Putamen (tissue), 1 donor: ENCODE measurements at regions not wholly inside any gene's neighbourhood (a gene's known extent, or its start where the extent isn't known, plus 50 kb on each side); places are given as distances from the start of the nearest gene placed in this dataset.
"Not testable (repeated sequence)": the region's sequence is repeated elsewhere in the genome, so short reads cannot be mapped to it uniquely, and the experiment has no call there.

Experiments
- DNase-seq: peaks from one replicate; pipeline ENCODE4 v3.0.0-alpha.2; 2016; ENCODE audit warnings: low spot score

DNA sequence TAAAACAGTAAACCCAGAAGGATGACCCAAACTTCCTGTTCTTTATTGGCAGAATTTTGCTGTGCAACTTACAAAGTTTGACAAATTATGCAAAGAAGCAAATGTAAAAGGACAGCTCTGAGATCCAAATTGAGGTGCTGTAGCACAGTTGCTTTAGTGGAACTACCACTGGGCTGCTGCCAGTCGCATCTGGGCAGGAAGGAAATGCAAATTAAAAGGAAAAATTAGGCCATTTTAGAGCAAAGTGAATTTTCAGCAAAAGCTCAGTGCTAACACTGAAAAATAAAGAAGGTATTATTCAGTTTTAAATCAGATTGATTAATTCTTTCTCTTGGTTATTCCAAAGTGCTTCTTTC is 104.5 kb downstream of the ZMAT3 start:
- DNase-seq: no peak

DNA sequence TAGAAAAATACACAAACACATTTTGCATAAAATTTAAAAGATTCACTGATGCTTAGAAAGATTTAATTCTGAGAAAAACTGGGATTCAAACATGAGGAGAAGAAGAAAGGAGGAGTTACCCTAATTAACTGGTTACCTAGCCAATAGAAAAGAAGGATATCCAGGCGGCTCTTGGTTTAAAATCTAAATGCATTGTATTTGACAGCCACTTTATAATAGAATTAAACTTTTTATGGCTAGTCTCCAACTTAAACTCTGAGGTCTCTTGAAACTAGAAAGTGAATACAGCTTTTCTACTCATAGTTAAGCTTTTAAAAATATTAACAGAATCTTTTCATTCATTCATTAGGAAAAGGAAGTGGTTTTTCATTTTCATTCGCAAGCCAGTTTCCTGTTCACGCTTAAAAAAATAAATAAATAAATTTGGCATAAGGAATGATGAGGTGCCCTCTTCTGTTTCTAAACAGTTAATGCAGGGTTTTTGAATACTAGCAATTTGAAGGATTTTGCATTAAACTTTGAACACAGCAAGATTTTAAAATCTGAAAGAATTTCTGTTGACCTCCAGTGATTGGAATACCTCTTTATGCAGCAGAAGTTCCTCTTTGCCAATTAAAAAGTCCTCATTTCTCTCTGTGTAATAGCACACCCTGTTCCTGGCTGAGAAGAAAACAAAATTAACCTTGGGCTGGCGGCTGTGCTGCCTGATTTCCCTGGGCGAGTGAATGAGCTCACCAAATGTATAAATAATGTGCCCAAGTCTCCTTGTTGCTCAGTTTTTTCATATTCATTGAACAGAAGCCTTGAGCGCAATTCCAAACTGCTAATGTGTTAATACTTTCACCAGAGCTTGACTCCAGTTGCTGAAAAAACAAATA is 105.1 kb downstream of the ZMAT3 start:
- DNase-seq: peak; percentile 63

GRCh38 chr3:178964551-178964950 is 107.1 kb downstream of the ZMAT3 start:
- DNase-seq: no peak

- DNase-seq: no peak
Measured at GRCh38 chr3:178960918-178961317, 110.7 kb downstream of the ZMAT3 start.

GRCh38 chr3:178960181-178960580 is 111.4 kb downstream of the ZMAT3 start:
- no peak for DNase-seq

- no peak for DNase-seq
Measured at GRCh38 chr3:178950676-178951075, 120.9 kb downstream of the ZMAT3 start.

DNA sequence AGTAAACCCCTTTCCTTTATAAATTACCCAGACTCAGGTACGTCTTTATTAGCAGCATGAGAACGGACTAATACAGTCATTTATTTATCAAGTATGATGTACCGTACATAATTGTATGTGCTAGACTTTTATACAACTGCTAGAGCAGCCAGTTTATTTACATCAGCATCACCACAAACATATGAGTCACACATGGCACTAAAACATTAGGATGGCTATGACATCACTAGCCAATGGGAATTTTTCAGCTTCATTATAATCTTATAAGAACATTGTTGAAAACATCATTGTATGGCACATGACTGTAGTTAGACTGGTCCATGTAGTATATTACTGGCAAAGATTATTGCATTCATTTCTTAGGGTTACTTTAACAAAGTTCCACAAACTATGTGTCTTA is 121.7 kb downstream of the ZMAT3 start:
- no peak for DNase-seq

DNA sequence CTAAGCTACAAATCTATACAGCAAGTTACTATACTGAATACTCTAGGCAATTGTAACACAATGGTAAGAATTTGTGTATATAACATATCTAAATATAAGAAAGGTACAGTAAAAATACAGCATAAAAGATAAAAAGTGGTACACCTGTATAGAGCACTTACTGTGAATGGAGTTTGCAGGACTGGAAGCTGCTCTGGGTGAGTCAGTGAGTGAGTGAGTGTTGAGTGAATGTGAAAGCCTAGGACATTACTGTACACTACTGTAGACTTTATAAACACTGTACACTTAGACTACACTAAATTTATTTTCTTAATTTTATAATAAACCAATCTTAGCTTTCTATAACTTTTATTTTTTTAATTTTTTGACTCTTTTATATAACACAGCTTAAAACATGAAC is 123.1 kb downstream of the ZMAT3 start:
- no peak for DNase-seq

DNA sequence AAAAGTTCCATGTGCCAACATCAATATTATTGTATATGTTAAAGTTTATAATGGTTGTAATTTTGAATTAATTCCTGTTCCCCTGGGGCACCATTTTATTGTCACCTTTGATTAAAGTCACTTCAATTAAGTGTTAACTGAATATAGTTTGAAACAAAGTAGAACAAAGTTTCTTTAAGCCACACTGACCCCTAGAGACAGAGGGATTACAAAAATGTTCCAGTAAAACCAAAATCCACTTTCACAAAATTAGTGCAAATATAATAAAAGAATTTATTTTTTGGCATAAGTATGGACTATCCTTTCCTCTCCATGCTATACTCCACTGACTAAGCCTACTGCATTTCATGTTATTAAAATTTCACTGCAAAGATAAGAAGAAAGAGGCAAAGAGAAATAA is 123.9 kb downstream of the ZMAT3 start:
- no peak for DNase-seq

DNA sequence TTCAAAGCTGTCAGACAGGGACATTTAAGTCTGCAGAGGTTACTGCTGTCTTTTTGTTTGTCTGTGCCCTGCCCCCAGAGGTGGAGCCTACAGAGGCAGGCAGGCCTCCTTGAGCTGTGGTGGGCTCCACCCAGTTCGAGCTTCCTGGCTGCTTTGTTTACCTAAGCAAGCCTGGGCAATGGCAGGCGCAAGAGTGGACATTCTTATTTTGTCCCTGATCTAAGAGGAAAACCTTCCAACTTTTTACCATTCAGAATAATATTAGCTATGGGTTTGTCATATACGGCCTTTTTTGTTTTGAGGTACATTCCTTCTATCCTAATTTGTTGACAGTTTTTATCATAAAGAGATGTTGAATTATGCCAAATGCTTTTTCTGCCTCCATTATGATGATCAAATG is 129.3 kb downstream of the ZMAT3 start:
- DNase-seq: not testable (repeated sequence)

DNA sequence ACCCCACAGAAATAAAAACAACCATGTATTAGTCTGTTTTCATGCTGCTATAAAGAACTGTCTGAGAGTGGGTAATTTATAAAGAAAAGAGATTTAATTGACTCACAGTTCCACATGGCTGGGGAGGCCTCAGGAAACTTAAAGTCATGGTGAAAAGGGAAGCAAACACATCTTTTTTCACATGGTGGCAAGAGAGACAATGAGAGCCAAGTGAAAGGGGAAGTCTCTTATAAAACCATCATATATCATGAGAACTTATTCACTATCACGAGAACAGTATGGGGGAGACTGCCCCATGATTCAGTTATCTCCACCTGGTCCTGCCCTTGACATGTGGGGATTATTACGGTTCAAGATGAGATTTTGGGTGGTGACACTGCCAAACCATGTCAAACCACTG is 141.5 kb downstream of the ZMAT3 start:
- DNase-seq: no peak

GRCh38 chr3:178916223-178916622 is 155.4 kb downstream of the ZMAT3 start:
- no peak for DNase-seq

- no peak for DNase-seq
Measured at GRCh38 chr3:178915365-178915764, 156.2 kb downstream of the ZMAT3 start.

DNA sequence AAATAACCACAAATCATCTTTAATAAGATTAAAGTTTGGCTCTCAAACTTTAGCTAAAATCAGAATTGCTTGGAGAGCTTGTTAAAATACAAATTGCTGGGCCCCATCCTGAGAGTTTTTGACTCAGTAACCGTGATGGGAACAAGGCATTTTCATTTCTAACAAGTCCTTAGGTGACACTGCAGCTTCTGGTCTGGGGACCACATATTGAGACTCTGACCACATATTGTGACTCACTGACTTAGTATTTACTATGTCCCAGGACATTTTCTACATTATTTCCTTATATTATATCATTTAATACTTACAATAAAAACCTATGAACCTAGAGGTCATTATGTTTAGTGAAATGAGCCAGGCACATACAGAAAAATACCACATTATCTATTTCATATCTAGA is 164.5 kb downstream of the ZMAT3 start:
- no peak for DNase-seq

GRCh38 chr3:178901204-178901603 is 170.4 kb downstream of the ZMAT3 start:
- no peak for DNase-seq

GRCh38 chr3:178900029-178900646 is 171.5 kb downstream of the ZMAT3 start:
- DNase-seq: no peak

DNA sequence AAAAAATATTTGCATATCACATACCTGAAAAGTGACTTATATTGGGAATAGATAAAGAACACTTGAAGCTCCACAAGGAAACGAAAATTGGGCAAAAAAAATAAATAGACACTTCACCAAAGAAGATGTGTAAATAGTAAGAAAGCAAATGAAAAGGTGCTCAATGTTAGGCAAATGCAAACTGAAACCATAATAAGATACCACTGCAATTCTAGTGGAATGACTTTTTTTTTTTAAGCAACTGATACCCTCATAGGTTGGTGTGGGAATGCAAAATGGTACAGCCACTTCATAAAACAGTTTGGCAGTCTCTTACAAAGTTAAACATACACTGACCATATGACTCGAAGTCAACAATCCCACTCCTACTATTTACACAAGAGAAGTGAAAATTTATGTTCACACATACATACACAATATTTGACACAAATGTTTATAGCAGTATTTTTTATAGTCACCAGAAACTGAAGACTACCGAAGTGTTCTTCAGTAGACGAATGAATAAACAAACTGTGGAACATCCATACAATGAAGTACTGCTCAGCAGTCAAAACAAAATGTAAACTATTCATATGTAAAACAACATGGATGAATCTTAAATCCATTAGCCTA is 176.3 kb downstream of the ZMAT3 start:
- no peak for DNase-seq
